ENCODE measurements at regions not wholly inside any gene's neighbourhood (a gene's known extent, or its start where the extent isn't known, plus 50 kb on each side); places are given as distances from the start of the nearest gene placed in this dataset.

DNA sequence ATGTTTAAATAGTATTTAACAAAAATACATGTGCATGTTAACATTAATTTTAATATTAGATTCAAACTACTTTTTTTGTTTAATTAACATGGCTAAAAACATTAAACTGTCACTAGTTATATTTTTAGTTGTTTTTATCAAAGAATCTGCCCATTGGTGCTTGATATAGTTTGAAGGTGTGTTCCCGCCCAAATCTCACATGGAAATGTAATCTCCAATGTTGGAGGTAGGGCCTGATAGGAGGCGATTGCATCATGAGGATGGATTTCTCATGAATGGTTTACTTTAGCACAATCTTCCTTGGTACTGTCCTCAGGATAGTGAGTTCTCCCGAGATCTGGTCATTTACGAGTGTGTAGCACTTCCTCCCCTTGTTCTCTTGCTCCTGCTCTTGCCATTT is 2459.4 kb downstream of the PCDH9 start:
- DNase-seq (ENCODE audit: low read depth, low spot score) (no peak), ATAC-seq (no peak)
- ChIA-PET RAD21 (ENCODE audit: low non-redundant PET in 1 of 2, low total read pairs in 2 of 2, uncharacterized antibody in 2 of 2, unreplicated experiment in 2 of 2) (no interaction called here), POLR2A (no interaction called here), CTCF (no interaction called here)
- Histone ChIP-seq H3K4me2 (ENCODE audit: low read length) (no peak overlapping the region), H3K4me3 (replicated peaks in 1 of 2; ENCODE audit: low read depth in 1 of 2, low read length in 2 of 2) (no peak overlapping the region), H3K27me3 (ENCODE audit: insufficient read depth, low read length) (no peaks in the 10 kb centered on the region), H3K9me3 (ENCODE audit: control insufficient read depth in 1 of 2, insufficient read depth in 1 of 2, low read depth in 1 of 2, low read length in 2 of 2) (no peaks in the 10 kb centered on the region), H3K36me3 (ENCODE audit: control insufficient read depth in 1 of 2, insufficient read depth in 2 of 2, low read length in 2 of 2) (no peaks in the 10 kb centered on the region), H4K20me1 (ENCODE audit: insufficient read depth) (no peaks in the 10 kb centered on the region), H3K9ac (ENCODE audit: low read length) (no peak overlapping the region), H2AFZ (ENCODE audit: low read depth, low read length, poor library complexity, severe bottlenecking) (no peak overlapping the region), H3K9me2 (ENCODE audit: insufficient read depth) (no peaks in the 10 kb centered on the region), H3K27ac (ENCODE audit: low read depth, low read length) (no peak overlapping the region), H3K4me1 (ENCODE audit: control insufficient read depth in 1 of 2, insufficient read depth in 2 of 2, low read length in 2 of 2) (no peaks in the 10 kb centered on the region), H3K79me2 (ENCODE audit: insufficient read depth, low read length) (no peaks in the 10 kb centered on the region)
- TF ChIP-seq YY1 (IDR thresholded peaks at IDR 0.05; ENCODE audit: extremely low read depth, insufficient replicate concordance, low read depth, low read length) (no peak), FOSL1 (IDR thresholded peaks at IDR 0.05; ENCODE audit: low read depth) (no peak), EZH2 (IDR thresholded peaks at IDR 0.05) (no peak), CBX3 (IDR thresholded peaks at IDR 0.05; ENCODE audit: low read depth) (no peak), EGR1 (IDR thresholded peaks at IDR 0.05; ENCODE audit: low read depth) (no peak), SRF (IDR thresholded peaks at IDR 0.05; ENCODE audit: low read depth) (no peak), CEBPB (IDR thresholded peaks at IDR 0.05; ENCODE audit: low read depth) (no peak), EZH2phosphoT487 (IDR thresholded peaks at IDR 0.05; ENCODE audit: borderline replicate concordance) (no peak), TCF7L2 (IDR thresholded peaks at IDR 0.05; ENCODE audit: borderline replicate concordance, extremely low read depth, insufficient read depth, insufficient read length) (no peak), SP1 (IDR thresholded peaks at IDR 0.05; ENCODE audit: low read depth) (no peak), SIN3A (IDR thresholded peaks at IDR 0.05; ENCODE audit: low read depth) (no peak), ZNF274 (IDR thresholded peaks at IDR 0.05; ENCODE audit: low read depth, low read length) (no peak), RAD21 (IDR thresholded peaks at IDR 0.05; ENCODE audit: low read depth) (no peak)
- TF ChIP-seq, protein P1, sequence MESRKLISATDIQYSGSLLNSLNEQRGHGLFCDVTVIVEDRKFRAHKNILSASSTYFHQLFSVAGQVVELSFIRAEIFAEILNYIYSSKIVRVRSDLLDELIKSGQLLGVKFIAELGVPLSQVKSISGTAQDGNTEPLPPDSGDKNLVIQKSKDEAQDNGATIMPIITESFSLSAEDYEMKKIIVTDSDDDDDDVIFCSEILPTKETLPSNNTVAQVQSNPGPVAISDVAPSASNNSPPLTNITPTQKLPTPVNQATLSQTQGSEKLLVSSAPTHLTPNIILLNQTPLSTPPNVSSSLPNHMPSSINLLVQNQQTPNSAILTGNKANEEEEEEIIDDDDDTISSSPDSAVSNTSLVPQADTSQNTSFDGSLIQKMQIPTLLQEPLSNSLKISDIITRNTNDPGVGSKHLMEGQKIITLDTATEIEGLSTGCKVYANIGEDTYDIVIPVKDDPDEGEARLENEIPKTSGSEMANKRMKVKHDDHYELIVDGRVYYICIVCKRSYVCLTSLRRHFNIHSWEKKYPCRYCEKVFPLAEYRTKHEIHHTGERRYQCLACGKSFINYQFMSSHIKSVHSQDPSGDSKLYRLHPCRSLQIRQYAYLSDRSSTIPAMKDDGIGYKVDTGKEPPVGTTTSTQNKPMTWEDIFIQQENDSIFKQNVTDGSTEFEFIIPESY (IDR thresholded peaks at IDR 0.05; ENCODE audit: extremely low read depth, insufficient replicate concordance, low read length), result no peak
- TF ChIP-seq, protein P2, sequence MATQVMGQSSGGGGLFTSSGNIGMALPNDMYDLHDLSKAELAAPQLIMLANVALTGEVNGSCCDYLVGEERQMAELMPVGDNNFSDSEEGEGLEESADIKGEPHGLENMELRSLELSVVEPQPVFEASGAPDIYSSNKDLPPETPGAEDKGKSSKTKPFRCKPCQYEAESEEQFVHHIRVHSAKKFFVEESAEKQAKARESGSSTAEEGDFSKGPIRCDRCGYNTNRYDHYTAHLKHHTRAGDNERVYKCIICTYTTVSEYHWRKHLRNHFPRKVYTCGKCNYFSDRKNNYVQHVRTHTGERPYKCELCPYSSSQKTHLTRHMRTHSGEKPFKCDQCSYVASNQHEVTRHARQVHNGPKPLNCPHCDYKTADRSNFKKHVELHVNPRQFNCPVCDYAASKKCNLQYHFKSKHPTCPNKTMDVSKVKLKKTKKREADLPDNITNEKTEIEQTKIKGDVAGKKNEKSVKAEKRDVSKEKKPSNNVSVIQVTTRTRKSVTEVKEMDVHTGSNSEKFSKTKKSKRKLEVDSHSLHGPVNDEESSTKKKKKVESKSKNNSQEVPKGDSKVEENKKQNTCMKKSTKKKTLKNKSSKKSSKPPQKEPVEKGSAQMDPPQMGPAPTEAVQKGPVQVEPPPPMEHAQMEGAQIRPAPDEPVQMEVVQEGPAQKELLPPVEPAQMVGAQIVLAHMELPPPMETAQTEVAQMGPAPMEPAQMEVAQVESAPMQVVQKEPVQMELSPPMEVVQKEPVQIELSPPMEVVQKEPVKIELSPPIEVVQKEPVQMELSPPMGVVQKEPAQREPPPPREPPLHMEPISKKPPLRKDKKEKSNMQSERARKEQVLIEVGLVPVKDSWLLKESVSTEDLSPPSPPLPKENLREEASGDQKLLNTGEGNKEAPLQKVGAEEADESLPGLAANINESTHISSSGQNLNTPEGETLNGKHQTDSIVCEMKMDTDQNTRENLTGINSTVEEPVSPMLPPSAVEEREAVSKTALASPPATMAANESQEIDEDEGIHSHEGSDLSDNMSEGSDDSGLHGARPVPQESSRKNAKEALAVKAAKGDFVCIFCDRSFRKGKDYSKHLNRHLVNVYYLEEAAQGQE (IDR thresholded peaks at IDR 0.05; ENCODE audit: low read depth), result no peak
- TF ChIP-seq, protein P3, sequence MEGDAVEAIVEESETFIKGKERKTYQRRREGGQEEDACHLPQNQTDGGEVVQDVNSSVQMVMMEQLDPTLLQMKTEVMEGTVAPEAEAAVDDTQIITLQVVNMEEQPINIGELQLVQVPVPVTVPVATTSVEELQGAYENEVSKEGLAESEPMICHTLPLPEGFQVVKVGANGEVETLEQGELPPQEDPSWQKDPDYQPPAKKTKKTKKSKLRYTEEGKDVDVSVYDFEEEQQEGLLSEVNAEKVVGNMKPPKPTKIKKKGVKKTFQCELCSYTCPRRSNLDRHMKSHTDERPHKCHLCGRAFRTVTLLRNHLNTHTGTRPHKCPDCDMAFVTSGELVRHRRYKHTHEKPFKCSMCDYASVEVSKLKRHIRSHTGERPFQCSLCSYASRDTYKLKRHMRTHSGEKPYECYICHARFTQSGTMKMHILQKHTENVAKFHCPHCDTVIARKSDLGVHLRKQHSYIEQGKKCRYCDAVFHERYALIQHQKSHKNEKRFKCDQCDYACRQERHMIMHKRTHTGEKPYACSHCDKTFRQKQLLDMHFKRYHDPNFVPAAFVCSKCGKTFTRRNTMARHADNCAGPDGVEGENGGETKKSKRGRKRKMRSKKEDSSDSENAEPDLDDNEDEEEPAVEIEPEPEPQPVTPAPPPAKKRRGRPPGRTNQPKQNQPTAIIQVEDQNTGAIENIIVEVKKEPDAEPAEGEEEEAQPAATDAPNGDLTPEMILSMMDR (IDR thresholded peaks at IDR 0.05 in 2 of 3, conservative IDR thresholded peaks at IDR 0.05 in 1 of 3; ENCODE audit: borderline replicate concordance in 1 of 3, insufficient read depth in 1 of 3, low read depth in 2 of 3, low read length in 2 of 3), result no peak
- TF ChIP-seq, protein P4, sequence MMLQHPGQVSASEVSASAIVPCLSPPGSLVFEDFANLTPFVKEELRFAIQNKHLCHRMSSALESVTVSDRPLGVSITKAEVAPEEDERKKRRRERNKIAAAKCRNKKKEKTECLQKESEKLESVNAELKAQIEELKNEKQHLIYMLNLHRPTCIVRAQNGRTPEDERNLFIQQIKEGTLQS (IDR thresholded peaks at IDR 0.05), result no peak
- TF ChIP-seq, protein P5, sequence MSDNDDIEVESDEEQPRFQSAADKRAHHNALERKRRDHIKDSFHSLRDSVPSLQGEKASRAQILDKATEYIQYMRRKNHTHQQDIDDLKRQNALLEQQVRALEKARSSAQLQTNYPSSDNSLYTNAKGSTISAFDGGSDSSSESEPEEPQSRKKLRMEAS (IDR thresholded peaks at IDR 0.05), result no peak
- no TSS peak for BruUV-seq (replicated peaks)
- intact Hi-C loops (cut with micrococcal nuclease), result no loop called here

Measured in HCT116 (cell line).